DND-41 (cell line): ENCODE measurements at regions not wholly inside any gene's neighbourhood (a gene's known extent, or its start where the extent isn't known, plus 50 kb on each side); places are given as distances from the start of the nearest gene placed in this dataset.

Experiments used
- CTCF ChIP-seq: IDR thresholded peaks from 2 replicates; pipeline ENCODE4 v1.5.1; 2012; ENCODE audit warnings: borderline replicate concordance, low read length, moderate library complexity, mild to moderate bottlenecking; ENCODE audit not compliant: poor library complexity, severe bottlenecking; ENCODE audit errors: extremely low read depth
- EZH2 ChIP-seq: IDR thresholded peaks from 3 replicates; pipeline ENCODE4 v1.6.1; 2012; ENCODE audit warnings: borderline replicate concordance, low read depth, mild to moderate bottlenecking, moderate library complexity, low read length, inconsistent platforms; ENCODE audit not compliant: severe bottlenecking

- TF ChIP-seq CTCF (no peak), EZH2 (no peak)
Measured at GRCh38 chr5:54656261-54656728, 138.7 kb downstream of the SNX18 start.
